ENCODE measurements at regions not wholly inside any gene's neighbourhood (a gene's known extent, or its start where the extent isn't known, plus 50 kb on each side); places are given as distances from the start of the nearest gene placed in this dataset.

- Histone ChIP-seq H4K20me1 (replicated peaks; ENCODE audit: control insufficient read depth, insufficient read depth, low read length) (0 out of 2 replicates have a peak, but pooled peaks cover 5% of the 10 kb centered on the region), H3K9me1 (ENCODE audit: control insufficient read depth, insufficient read depth, low read length) (no peaks in the 10 kb centered on the region), H3K79me2 (ENCODE audit: control insufficient read depth, insufficient read depth, low read length) (no peaks in the 10 kb centered on the region), H3K4me2 (ENCODE audit: insufficient read depth, low read length) (no peak overlapping the region), H3K4me3 (no peak overlapping the region), H2AFZ (ENCODE audit: low read depth, low read length) (no peak overlapping the region), H3K27me3 (ENCODE audit: control insufficient read depth in 2 of 2, insufficient read depth in 2 of 2, low read length in 2 of 2) (peaks cover 4 to 47% of the 10 kb centered on the region in 2 experiments; a peak in 3 of 5 replicates), H3K9ac (ENCODE audit: insufficient read depth in 1 of 2, low read depth in 2 of 2, low read length in 2 of 2) (no peak overlapping the region), H3K36me3 (ENCODE audit: control insufficient read depth, insufficient read depth, low read length) (no peaks in the 10 kb centered on the region), H3K27ac (ENCODE audit: extremely low read depth, low read depth, low read length) (no peak overlapping the region), H3K4me1 (replicated peaks in 1 of 2; ENCODE audit: control insufficient read depth in 2 of 2, insufficient read depth in 2 of 2, low read length in 2 of 2) (peaks cover 15 to 18% of the 10 kb centered on the region in 2 experiments), H3K9me3 (replicated peaks; ENCODE audit: control insufficient read depth, insufficient read depth, low read depth, low read length) (peaks cover 6% of the 10 kb centered on the region)
- no peak for DNase-seq (ENCODE audit: extremely low read depth in 1 of 4, low spot score in 3 of 4)
- ChIA-PET POLR2A (no interaction called here), CTCF (ENCODE audit: low intra/inter-chr PET ratio) (no interaction called here)
- 18% methylated on average over 11 of the region's 11 CpGs for WGBS (ENCODE audit: insufficient coverage, low coverage, missing lambda C conversion rate)
- FAIRE-seq = no peak
- in situ Hi-C loops (cut with MboI) = no loop called here
- intact Hi-C loops (cut with micrococcal nuclease) = no loop called here
- no peak for TF ChIP-seq PBX2 (CRISPR knock-in tag; IDR thresholded peaks at IDR 0.05; ENCODE audit: low read depth)
- TF ChIP-seq PBX2 (tag; conservative IDR thresholded peaks at IDR 0.05; ENCODE audit: low read depth) = peak; percentile 22; the same call in 1 of the 2 replicates
- TF ChIP-seq MCM2 (IDR thresholded peaks at IDR 0.05; ENCODE audit: low read depth) = no peak
- no TSS peak for BruUV-seq (replicated peaks)
- ATAC-seq = no peak
These were observed 70.2 kb upstream of the ID2 start for GRCh38 chr2:8611700-8612099.

GRCh38 chr2:8612734-8613179 lies 69.1 kb upstream of the ID2 start:
- ChIA-PET POLR2A (no interaction called here), CTCF (ENCODE audit: low intra/inter-chr PET ratio) (no interaction called here)
- Histone ChIP-seq H3K9me3 (replicated peaks; ENCODE audit: control insufficient read depth, insufficient read depth, low read depth, low read length) (peaks cover 6% of the 10 kb centered on the region), H3K4me3 (no peak overlapping the region), H3K36me3 (ENCODE audit: control insufficient read depth, insufficient read depth, low read length) (no peaks in the 10 kb centered on the region), H3K4me2 (ENCODE audit: insufficient read depth, low read length) (no peak overlapping the region), H3K9ac (ENCODE audit: insufficient read depth in 1 of 2, low read depth in 2 of 2, low read length in 2 of 2) (no peak overlapping the region), H3K27me3 (ENCODE audit: control insufficient read depth in 2 of 2, insufficient read depth in 2 of 2, low read length in 2 of 2) (peaks cover 4 to 53% of the 10 kb centered on the region in 2 experiments; a peak in 3 of 5 replicates), H3K27ac (ENCODE audit: extremely low read depth, low read depth, low read length) (no peak overlapping the region), H3K79me2 (ENCODE audit: control insufficient read depth, insufficient read depth, low read length) (no peaks in the 10 kb centered on the region), H3K9me1 (ENCODE audit: control insufficient read depth, insufficient read depth, low read length) (no peaks in the 10 kb centered on the region), H3K4me1 (replicated peaks in 1 of 2; ENCODE audit: control insufficient read depth in 2 of 2, insufficient read depth in 2 of 2, low read length in 2 of 2) (peaks cover 15 to 18% of the 10 kb centered on the region in 2 experiments), H2AFZ (ENCODE audit: low read depth, low read length) (no peak overlapping the region), H4K20me1 (replicated peaks; ENCODE audit: control insufficient read depth, insufficient read depth, low read length) (0 out of 2 replicates have a peak, but pooled peaks cover 5% of the 10 kb centered on the region)
- ATAC-seq = no peak
- WGBS (ENCODE audit: insufficient coverage, low coverage, missing lambda C conversion rate) = 23% methylated on average over 7 of the region's 7 CpGs
- in situ Hi-C loops (cut with MboI) = no loop called here
- no peak for DNase-seq (ENCODE audit: extremely low read depth in 1 of 4, low spot score in 3 of 4)
- no TSS peak for BruUV-seq (replicated peaks)
- intact Hi-C loops (cut with micrococcal nuclease) = no loop called here
- no peak for FAIRE-seq
- no peak for TF ChIP-seq USF1 (CRISPR knock-in tag; IDR thresholded peaks at IDR 0.05)
- TF ChIP-seq MCM5 (IDR thresholded peaks at IDR 0.05; ENCODE audit: low read depth) = no peak
- no peak for TF ChIP-seq GATAD2B (IDR thresholded peaks at IDR 0.05; ENCODE audit: borderline replicate concordance)
- TF ChIP-seq PCBP2 (IDR thresholded peaks at IDR 0.05; ENCODE audit: low read depth, low read length, poor library complexity, severe bottlenecking) = no peak
- no peak for TF ChIP-seq TCF7L2 (IDR thresholded peaks at IDR 0.05; ENCODE audit: low read depth, low read length)
- TF ChIP-seq NCOA4 (IDR thresholded peaks at IDR 0.05; ENCODE audit: partially characterized antibody) = no peak

Measured in K562 (cell line).